Activated naive CD8-positive, alpha-beta T cell (primary cell): ENCODE measurements at regions not wholly inside any gene's neighbourhood (a gene's known extent, or its start where the extent isn't known, plus 50 kb on each side); places are given as distances from the start of the nearest gene placed in this dataset.
"Not testable (repeated sequence)": the region's sequence is repeated elsewhere in the genome, so short reads cannot be mapped to it uniquely, and the experiment has no call there.

ENCODE experiments used
- H3K27ac Mint-ChIP-seq: one replicate; pipeline ENCODE4 v1.8.0; 2021; ENCODE audit warnings: mixed read lengths
- H3K27me3 Mint-ChIP-seq: one replicate; pipeline ENCODE4 v1.8.0; 2021; ENCODE audit warnings: mixed read lengths
- H3K36me3 Mint-ChIP-seq: one replicate; pipeline ENCODE4 v1.8.0; 2021; ENCODE audit warnings: mixed read lengths
- H3K4me1 Mint-ChIP-seq: one replicate; pipeline ENCODE4 v1.8.0; 2021; ENCODE audit warnings: low read depth, mixed read lengths
- H3K4me3 Mint-ChIP-seq: one replicate; pipeline ENCODE4 v1.8.0; 2021; ENCODE audit warnings: mild to moderate bottlenecking, mixed read lengths
- H3K9me3 Mint-ChIP-seq: one replicate; pipeline ENCODE4 v1.8.0; 2021; ENCODE audit warnings: low read depth, mixed read lengths

GRCh38 chr3:182300266-182300665 is 493.0 kb upstream of the ATP11B start:
- no peaks in the 10 kb centered on the region for H3K27me3 Mint-ChIP-seq
- H3K9me3 Mint-ChIP-seq, result no peaks in the 10 kb centered on the region
- no peaks in the 10 kb centered on the region for H3K36me3 Mint-ChIP-seq
- no peak overlapping the region for H3K4me3 Mint-ChIP-seq
- H3K27ac Mint-ChIP-seq, result no peak overlapping the region
- H3K4me1 Mint-ChIP-seq, result no peaks in the 10 kb centered on the region

GRCh38 chr3:182303169-182303568 is 490.1 kb upstream of the ATP11B start:
- H3K4me3 Mint-ChIP-seq, result no peak overlapping the region
- no peak overlapping the region for H3K27ac Mint-ChIP-seq
- H3K9me3 Mint-ChIP-seq, result no peaks in the 10 kb centered on the region
- H3K27me3 Mint-ChIP-seq, result no peaks in the 10 kb centered on the region
- no peaks in the 10 kb centered on the region for H3K4me1 Mint-ChIP-seq
- H3K36me3 Mint-ChIP-seq, result no peaks in the 10 kb centered on the region

- Mint-ChIP-seq H3K9me3 (no peaks in the 10 kb centered on the region), H3K27me3 (no peaks in the 10 kb centered on the region), H3K4me1 (no peaks in the 10 kb centered on the region), H3K27ac (no peak overlapping the region), H3K36me3 (no peaks in the 10 kb centered on the region), H3K4me3 (no peak overlapping the region)
These were observed 487.2 kb upstream of the ATP11B start for GRCh38 chr3:182305881-182306665.

DNA sequence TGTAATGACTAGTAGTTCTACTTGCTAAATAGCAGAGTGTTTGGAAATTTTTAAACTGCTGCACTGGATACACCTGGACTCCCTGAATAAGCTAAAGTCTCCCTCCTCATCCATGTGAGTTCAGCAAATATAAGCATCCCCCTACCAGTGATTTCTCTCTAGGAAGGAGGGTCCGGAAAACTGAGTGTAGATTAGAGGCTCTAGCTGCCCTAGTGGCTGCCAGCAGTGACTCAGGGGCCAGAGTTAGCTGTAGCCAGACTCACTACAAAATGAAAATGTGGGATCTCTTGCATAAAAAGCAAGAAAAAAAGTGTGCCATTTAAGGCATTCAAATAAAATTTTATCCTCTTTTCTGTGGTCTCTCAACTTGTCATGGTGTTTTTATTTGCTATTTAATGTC is 485.0 kb upstream of the ATP11B start:
- H3K27ac Mint-ChIP-seq, result no peak overlapping the region
- H3K27me3 Mint-ChIP-seq, result no peaks in the 10 kb centered on the region
- no peaks in the 10 kb centered on the region for H3K9me3 Mint-ChIP-seq
- H3K4me1 Mint-ChIP-seq, result no peaks in the 10 kb centered on the region
- no peak overlapping the region for H3K4me3 Mint-ChIP-seq
- no peaks in the 10 kb centered on the region for H3K36me3 Mint-ChIP-seq

GRCh38 chr3:182309120-182309519 is 484.2 kb upstream of the ATP11B start:
- Mint-ChIP-seq H3K4me3 (no peak overlapping the region), H3K27ac (no peak overlapping the region), H3K36me3 (no peaks in the 10 kb centered on the region), H3K4me1 (no peaks in the 10 kb centered on the region), H3K9me3 (no peaks in the 10 kb centered on the region), H3K27me3 (no peaks in the 10 kb centered on the region)

GRCh38 chr3:182315313-182315712 is 478.0 kb upstream of the ATP11B start:
- H3K9me3 Mint-ChIP-seq, result peaks cover 5% of the 10 kb centered on the region
- H3K27me3 Mint-ChIP-seq, result no peaks in the 10 kb centered on the region
- H3K27ac Mint-ChIP-seq, result no peak overlapping the region
- H3K36me3 Mint-ChIP-seq, result no peaks in the 10 kb centered on the region
- H3K4me1 Mint-ChIP-seq, result no peaks in the 10 kb centered on the region
- H3K4me3 Mint-ChIP-seq, result no peak overlapping the region

- Mint-ChIP-seq H3K9me3 (peaks cover 3% of the 10 kb centered on the region), H3K4me3 (no peak overlapping the region), H3K27ac (no peak overlapping the region), H3K27me3 (no peaks in the 10 kb centered on the region), H3K36me3 (no peaks in the 10 kb centered on the region), H3K4me1 (no peaks in the 10 kb centered on the region)
These were observed 470.1 kb upstream of the ATP11B start for GRCh38 chr3:182323126-182323700.

DNA sequence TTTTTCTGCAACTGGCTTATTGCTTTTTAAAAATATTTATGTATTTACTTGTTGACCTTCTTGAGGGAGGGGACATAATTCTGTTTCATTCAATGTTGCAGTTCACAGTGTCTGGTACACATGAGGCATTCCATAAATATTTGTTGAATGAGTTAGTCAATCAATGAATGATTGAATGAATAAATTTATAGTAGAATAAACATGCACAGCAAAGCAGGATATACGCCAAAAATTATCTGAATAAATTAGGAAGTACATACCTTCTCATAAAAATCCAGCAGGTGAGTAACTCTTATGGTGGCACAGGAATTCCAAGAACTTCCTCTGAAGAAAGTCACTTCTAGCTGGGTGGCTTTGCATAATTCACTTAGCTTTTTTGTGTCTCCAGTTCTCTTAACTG is 469.4 kb upstream of the ATP11B start:
- H3K9me3 Mint-ChIP-seq, result peaks cover 3% of the 10 kb centered on the region
- no peaks in the 10 kb centered on the region for H3K36me3 Mint-ChIP-seq
- H3K27me3 Mint-ChIP-seq, result no peaks in the 10 kb centered on the region
- no peaks in the 10 kb centered on the region for H3K4me1 Mint-ChIP-seq
- no peak overlapping the region for H3K27ac Mint-ChIP-seq
- no peak overlapping the region for H3K4me3 Mint-ChIP-seq

DNA sequence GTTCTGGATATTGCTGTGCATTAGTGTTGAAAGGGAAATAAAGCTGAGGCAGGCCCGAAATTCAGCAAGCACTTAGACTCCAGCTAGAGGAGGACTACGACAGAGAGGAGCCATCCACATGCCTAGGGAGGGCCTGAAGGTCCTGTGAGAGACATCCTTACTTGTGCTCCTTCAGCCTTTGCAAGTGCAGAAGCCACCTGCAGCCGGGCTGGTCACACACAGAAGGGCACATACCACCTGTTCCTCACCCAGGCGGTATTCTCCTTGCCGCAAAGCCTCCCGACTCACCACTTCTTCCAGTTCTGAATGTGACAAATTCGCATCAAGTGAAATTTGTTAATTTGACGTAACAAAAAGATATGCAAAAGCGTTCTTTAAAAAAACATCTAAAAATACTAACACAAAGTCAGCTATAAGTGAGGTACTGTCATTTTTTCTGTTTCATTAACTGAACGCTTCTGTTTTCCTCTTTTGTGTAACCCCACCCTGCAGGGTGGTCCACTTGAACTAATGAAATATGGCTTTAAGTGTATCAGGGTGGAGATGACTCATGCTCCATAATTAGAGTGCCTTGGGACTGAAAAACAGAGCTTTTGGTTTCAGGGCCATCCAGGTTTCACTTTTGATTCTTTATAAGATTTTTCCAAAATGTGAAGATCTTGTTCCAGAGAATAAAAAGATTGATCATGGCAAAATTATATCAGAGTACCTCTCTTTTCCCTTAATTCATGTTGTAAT is 467.9 kb upstream of the ATP11B start:
- no peaks in the 10 kb centered on the region for H3K27me3 Mint-ChIP-seq

DNA sequence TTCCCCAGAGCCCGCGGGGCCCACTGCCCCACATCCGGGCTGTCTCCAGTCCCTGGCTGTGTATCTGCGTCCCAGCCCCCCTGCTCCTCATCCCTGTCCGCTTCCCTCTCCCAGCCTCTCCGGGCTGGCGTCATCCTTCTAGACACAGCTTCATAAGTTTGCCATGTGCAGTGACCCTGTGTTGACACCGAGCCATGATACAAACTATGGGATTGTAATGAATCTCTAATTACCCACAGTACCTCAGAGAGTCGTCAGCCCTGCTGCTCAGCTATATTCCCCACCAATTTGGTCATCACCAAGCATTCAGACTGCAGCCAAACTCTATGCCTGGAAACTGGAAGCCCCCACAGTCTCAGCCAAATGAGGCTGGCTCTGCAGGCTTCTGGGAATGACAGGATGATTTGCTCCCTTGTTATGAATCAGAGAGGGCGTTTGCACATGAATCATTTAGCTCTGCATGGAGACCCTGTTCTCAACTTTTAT is 466.1 kb upstream of the ATP11B start:
- Mint-ChIP-seq H3K27me3 (no peaks in the 10 kb centered on the region), H3K27ac (no peak overlapping the region), H3K4me1 (no peaks in the 10 kb centered on the region), H3K4me3 (no peak overlapping the region), H3K9me3 (no peaks in the 10 kb centered on the region), H3K36me3 (no peaks in the 10 kb centered on the region)

More for the DNA sequence above, 467.9 kb upstream of the ATP11B start:
- Mint-ChIP-seq H3K9me3 (peaks cover under 1% of the 10 kb centered on the region), H3K4me3 (no peak overlapping the region), H3K4me1 (no peaks in the 10 kb centered on the region), H3K36me3 (no peaks in the 10 kb centered on the region), H3K27ac (no peak overlapping the region)

DNA sequence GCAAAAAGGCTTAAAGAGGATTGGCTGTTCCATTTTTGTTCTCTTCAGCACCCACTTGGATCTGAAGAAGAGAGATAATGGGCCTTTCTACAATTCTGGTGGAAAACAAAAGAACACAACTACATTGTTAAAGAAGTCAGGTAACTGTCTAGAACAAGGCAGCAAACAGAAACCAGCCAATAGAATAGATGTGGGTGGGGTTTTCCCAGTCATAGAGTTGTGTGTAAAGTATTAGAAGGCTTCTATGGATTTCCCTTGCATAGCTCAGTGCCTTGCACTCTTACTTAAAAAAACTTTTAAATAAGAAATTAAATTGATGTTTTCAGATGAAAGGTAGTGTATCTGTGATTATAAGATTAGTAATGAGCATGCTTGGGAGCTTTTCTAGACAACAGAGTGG is 462.7 kb upstream of the ATP11B start:
- no peaks in the 10 kb centered on the region for H3K36me3 Mint-ChIP-seq
- H3K27me3 Mint-ChIP-seq, result peaks cover 1% of the 10 kb centered on the region
- H3K4me3 Mint-ChIP-seq, result no peak overlapping the region
- H3K27ac Mint-ChIP-seq, result no peak overlapping the region
- H3K4me1 Mint-ChIP-seq, result no peaks in the 10 kb centered on the region
- H3K9me3 Mint-ChIP-seq, result peaks cover 13% of the 10 kb centered on the region

- H3K27me3 Mint-ChIP-seq, result peaks cover 1% of the 10 kb centered on the region
- no peaks in the 10 kb centered on the region for H3K4me1 Mint-ChIP-seq
- peaks cover 17% of the 10 kb centered on the region for H3K9me3 Mint-ChIP-seq
- no peaks in the 10 kb centered on the region for H3K36me3 Mint-ChIP-seq
- H3K27ac Mint-ChIP-seq, result no peak overlapping the region
- H3K4me3 Mint-ChIP-seq, result no peak overlapping the region
These were observed 462.0 kb upstream of the ATP11B start for GRCh38 chr3:182331341-182331740.

- H3K27me3 Mint-ChIP-seq, result no peaks in the 10 kb centered on the region
- no peaks in the 10 kb centered on the region for H3K4me1 Mint-ChIP-seq
- no peak overlapping the region for H3K27ac Mint-ChIP-seq
- H3K36me3 Mint-ChIP-seq, result no peaks in the 10 kb centered on the region
- H3K9me3 Mint-ChIP-seq, result no peaks in the 10 kb centered on the region
- no peak overlapping the region for H3K4me3 Mint-ChIP-seq
These were observed 451.1 kb upstream of the ATP11B start for GRCh38 chr3:182342252-182342651.

DNA sequence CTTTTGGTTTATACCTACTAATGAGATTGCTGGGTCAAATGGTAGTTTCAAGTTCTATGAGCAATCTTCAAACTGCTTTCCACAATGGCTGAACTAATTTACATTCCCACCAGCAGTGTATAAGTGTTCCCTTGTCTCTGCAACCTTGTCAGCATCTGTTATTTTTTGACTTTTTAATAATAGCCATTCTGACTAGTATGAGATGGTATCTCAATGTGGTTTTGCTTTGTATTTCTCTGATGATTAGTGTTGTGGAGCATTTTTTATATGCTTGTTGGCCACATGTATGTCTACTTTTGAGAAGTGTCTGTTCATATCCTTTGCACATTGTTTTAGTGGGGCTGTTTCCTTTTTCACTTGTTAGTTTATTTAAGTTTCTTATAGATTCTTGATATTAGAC is 449.3 kb upstream of the ATP11B start:
- not testable (repeated sequence) for H3K9me3 Mint-ChIP-seq, H3K27ac Mint-ChIP-seq, H3K4me1 Mint-ChIP-seq, H3K27me3 Mint-ChIP-seq, H3K36me3 Mint-ChIP-seq, H3K4me3 Mint-ChIP-seq

GRCh38 chr3:182349051-182349450 is 444.3 kb upstream of the ATP11B start:
- Mint-ChIP-seq H3K27ac (no peak overlapping the region), H3K36me3 (no peaks in the 10 kb centered on the region), H3K9me3 (no peaks in the 10 kb centered on the region), H3K27me3 (peaks cover 1% of the 10 kb centered on the region), H3K4me1 (no peaks in the 10 kb centered on the region), H3K4me3 (no peak overlapping the region)
